Colonic mucosa (tissue), 4 donors: ENCODE measurements at regions not wholly inside any gene's neighbourhood (a gene's known extent, or its start where the extent isn't known, plus 50 kb on each side); places are given as distances from the start of the nearest gene placed in this dataset. TPM values are rescaled to one million over a fixed set of nuclear protein-coding genes. Genes with fewer than 3 reads are reported as not detected.

Source experiments
- DNase-seq: peaks from one replicate; pipeline ENCODE4 v3.0.0-alpha.2; 2020
- H3K27ac ChIP-seq: fragments of 200-600 bp; one replicate; pipeline ENCODE4 v1.8.0; 2021
- H3K27me3 ChIP-seq: fragments of 200-600 bp; one replicate; pipeline ENCODE4 v1.8.0; 2021
- H3K36me3 ChIP-seq: fragments of 200-600 bp; one replicate; pipeline ENCODE4 v1.8.0; 2021
- H3K4me1 ChIP-seq: fragments of 200-600 bp; one replicate; pipeline ENCODE4 v1.8.0; 2021; ENCODE audit warnings: mild to moderate bottlenecking
- H3K4me3 ChIP-seq: fragments of 200-600 bp; one replicate; pipeline ENCODE4 v1.8.0; 2021
- H3K9ac ChIP-seq, 2 donors: one replicate each; pipeline ENCODE4 v1.7.0; 2013; ENCODE audit warnings: control low read depth in 2 of 2, low read depth in 2 of 2, low read length in 2 of 2
- H3K9me3 ChIP-seq: fragments of 200-600 bp; one replicate; pipeline ENCODE4 v1.8.0; 2021
- intact Hi-C: fragments of 100-400 bp; cut with DNase I; formaldehyde crosslinking; loops from one replicate; pipeline ENCODE4 v1.14.1; 2022
- microRNA-seq: library from miRNA; unstranded; fragments of <30 nt; microRNA quantifications from one replicate; pipeline ENCODE4, GENCODE V29; 2019
- TF ChIP-seq, protein P1 (sequence below): fragments of 200-600 bp; IDR thresholded peaks from one replicate; pipeline ENCODE4 v1.8.0; 2022; ENCODE audit warnings: antibody characterized with exemption, mild to moderate bottlenecking
- donor health status: healthy.
- donor health status: DM: no; HTN: no; CAD: no.
- donor health status: DM: no; HTN: no; CAD: no.

DNA sequence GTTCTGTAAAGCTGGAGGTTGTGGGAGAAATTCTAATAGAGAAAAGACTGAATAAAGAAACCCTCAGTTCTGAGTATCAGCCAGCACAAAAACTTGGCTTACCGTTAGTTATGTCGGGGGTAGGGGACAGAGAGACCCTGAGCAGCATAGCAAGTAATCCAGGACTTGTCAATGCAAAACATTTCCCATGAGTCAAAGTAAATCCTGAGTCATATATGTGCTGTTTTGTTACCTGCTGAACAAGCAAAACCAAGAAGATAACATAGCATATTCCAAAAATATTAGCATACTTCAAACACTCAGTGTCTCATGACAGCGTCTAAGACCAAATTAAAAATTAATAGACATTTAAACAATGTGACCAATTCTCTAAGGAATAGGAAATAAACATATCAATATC, 75.1 kb upstream of the LUZP2 start:
- H3K27ac ChIP-seq: no peak overlapping the region
- H3K9ac ChIP-seq: no peak overlapping the region
- no peak for DNase-seq
- no peak overlapping the region for H3K4me3 ChIP-seq
- TF ChIP-seq, protein P1, sequence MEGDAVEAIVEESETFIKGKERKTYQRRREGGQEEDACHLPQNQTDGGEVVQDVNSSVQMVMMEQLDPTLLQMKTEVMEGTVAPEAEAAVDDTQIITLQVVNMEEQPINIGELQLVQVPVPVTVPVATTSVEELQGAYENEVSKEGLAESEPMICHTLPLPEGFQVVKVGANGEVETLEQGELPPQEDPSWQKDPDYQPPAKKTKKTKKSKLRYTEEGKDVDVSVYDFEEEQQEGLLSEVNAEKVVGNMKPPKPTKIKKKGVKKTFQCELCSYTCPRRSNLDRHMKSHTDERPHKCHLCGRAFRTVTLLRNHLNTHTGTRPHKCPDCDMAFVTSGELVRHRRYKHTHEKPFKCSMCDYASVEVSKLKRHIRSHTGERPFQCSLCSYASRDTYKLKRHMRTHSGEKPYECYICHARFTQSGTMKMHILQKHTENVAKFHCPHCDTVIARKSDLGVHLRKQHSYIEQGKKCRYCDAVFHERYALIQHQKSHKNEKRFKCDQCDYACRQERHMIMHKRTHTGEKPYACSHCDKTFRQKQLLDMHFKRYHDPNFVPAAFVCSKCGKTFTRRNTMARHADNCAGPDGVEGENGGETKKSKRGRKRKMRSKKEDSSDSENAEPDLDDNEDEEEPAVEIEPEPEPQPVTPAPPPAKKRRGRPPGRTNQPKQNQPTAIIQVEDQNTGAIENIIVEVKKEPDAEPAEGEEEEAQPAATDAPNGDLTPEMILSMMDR: no peak
- H3K9me3 ChIP-seq: no peaks in the 10 kb centered on the region
- intact Hi-C loops: no loop called here
- no peaks in the 10 kb centered on the region for H3K4me1 ChIP-seq
- H3K27me3 ChIP-seq: no peaks in the 10 kb centered on the region
- no peaks in the 10 kb centered on the region for H3K36me3 ChIP-seq

DNA sequence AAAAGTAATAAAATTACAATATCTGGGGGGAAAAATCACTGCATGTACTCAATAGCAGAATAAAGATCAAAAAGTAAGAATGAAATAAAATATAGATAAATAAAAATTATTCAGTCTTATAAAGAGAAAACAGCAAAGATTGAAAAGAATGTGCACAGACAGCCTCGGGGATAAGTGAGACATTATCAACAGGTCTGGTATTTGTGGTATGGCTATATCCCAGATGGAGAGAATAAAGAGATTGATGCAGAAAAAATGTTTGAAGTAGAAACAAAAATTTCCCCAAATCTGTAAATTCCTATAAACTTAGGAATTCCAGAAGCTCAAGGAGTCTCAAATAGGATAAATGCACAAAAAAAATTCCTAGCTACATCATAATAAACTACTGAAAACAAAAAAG, 74.5 kb upstream of the LUZP2 start:
- DNase-seq: no peak
- Histone ChIP-seq H3K4me1 (no peaks in the 10 kb centered on the region), H3K9ac (no peak overlapping the region), H3K9me3 (no peaks in the 10 kb centered on the region), H3K4me3 (no peak overlapping the region), H3K27me3 (no peaks in the 10 kb centered on the region), H3K27ac (no peak overlapping the region), H3K36me3 (no peaks in the 10 kb centered on the region)
- intact Hi-C loops: no loop called here
- TF ChIP-seq, protein P1: no peak

DNA sequence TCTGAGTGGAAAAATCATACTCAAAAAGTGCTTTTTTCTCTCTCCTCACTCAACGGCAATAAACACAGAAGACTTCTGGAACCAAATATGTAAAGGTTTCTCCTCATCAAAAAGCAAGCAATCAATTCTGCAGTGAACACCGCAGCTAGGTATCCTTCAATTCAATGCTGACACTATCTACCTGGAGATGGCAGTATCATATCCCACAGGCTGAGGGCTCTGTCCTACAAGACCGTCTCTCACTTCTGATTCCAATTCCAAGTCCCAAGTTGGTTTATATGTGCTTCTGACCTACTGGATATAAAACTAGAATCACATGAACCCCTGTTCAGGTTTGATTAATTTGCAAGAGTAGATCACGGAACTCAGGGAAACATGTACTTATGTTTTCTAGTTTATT, 59.7 kb upstream of the LUZP2 start:
- Histone ChIP-seq H3K36me3 (no peaks in the 10 kb centered on the region), H3K4me3 (no peak overlapping the region), H3K27me3 (no peaks in the 10 kb centered on the region), H3K27ac (no peak overlapping the region), H3K9ac (no peak overlapping the region), H3K9me3 (no peaks in the 10 kb centered on the region), H3K4me1 (no peaks in the 10 kb centered on the region)
- intact Hi-C loops: no loop called here
- DNase-seq: no peak
- TF ChIP-seq, protein P1: no peak

Small RNA genes in the stretch of these regions (microRNA-seq; reads per million reads assigned to microRNA genes)
- gene MIR8054: not detected
